ENCODE measurements at regions not wholly inside any gene's neighbourhood (a gene's known extent, or its start where the extent isn't known, plus 50 kb on each side); places are given as distances from the start of the nearest gene placed in this dataset.

- TF ChIP-seq CTCF (IDR thresholded peaks at IDR 0.05) (no peak), EZH2 (IDR thresholded peaks at IDR 0.05) (no peak), EZH2phosphoT487 (IDR thresholded peaks at IDR 0.05) (no peak)
These were observed 76.6 kb upstream of the DOK5 start for GRCh38 chr20:54398814-54399213.
